ENCODE measurements at regions not wholly inside any gene's neighbourhood (a gene's known extent, or its start where the extent isn't known, plus 50 kb on each side); places are given as distances from the start of the nearest gene placed in this dataset.

- no peak overlapping the region for H3K4me2 ChIP-seq (ENCODE audit: insufficient read depth, insufficient read length, low read length)
Observed at GRCh38 chr16:64730261-64730660, 391.6 kb downstream of the CDH11 start.

More at GRCh38 chr16:64730261-64730660, 391.6 kb downstream of the CDH11 start:
- Mint-ChIP-seq H3K27ac (no peak overlapping the region), H3K27me3 (ENCODE audit: low read depth) (no peaks in the 10 kb centered on the region), H3K36me3 (ENCODE audit: insufficient read depth in 1 of 3, low read depth in 3 of 3) (no peaks in the 10 kb centered on the region; a peak in 1 of 7 replicates), H3K9me3 (no peaks in the 10 kb centered on the region), H3K4me1 (no peaks in the 10 kb centered on the region), H3K4me3 (no peak overlapping the region)
- no peak overlapping the region for H2AK5ac ChIP-seq (ENCODE audit: insufficient read length, low read length)
- no peaks in the 10 kb centered on the region for H3K79me1 ChIP-seq (ENCODE audit: insufficient read depth, low read depth, low read length, poor library complexity, severe bottlenecking)
- no peak for TF ChIP-seq CTCF (conservative IDR thresholded peaks at IDR 0.05)
- no peak overlapping the region for H3K14ac ChIP-seq (ENCODE audit: insufficient read depth, low read length)
- H4K20me1 ChIP-seq (ENCODE audit: control insufficient read depth, insufficient read depth, insufficient read length): no peaks in the 10 kb centered on the region
- no peaks in the 10 kb centered on the region for H3K4me1 ChIP-seq (ENCODE audit: insufficient read depth, low read length)
- H3K4ac ChIP-seq (ENCODE audit: low read depth, low read length): no peak overlapping the region
- H3K27me3 ChIP-seq (ENCODE audit: insufficient read depth, low read length): no peaks in the 10 kb centered on the region
- no peak overlapping the region for H2BK20ac ChIP-seq (ENCODE audit: low read depth, low read length, poor library complexity, severe bottlenecking)
- H2AFZ ChIP-seq (ENCODE audit: low read length): no peak overlapping the region
- H4K91ac ChIP-seq (ENCODE audit: insufficient read length, low read depth, low read length): no peak overlapping the region
- no peak overlapping the region for H2BK5ac ChIP-seq (ENCODE audit: insufficient read length, low read length)
- no peak overlapping the region for H4K5ac ChIP-seq (ENCODE audit: insufficient read length, low read depth, low read length)
- no peak for DNase-seq
- H3K9ac ChIP-seq (ENCODE audit: extremely low read depth, insufficient read length, low read length): no peak overlapping the region
- H3K9me3 ChIP-seq (ENCODE audit: control insufficient read depth, low read depth, low read length): no peaks in the 10 kb centered on the region
- no peak overlapping the region for H2BK12ac ChIP-seq (ENCODE audit: insufficient read length, low read depth, low read length)
- WGBS (ENCODE audit: extremely low coverage, insufficient read length, low lambda C conversion rate): no CpG with 5 or more reads among the region's 2 CpGs
- no peak overlapping the region for H3K27ac ChIP-seq (ENCODE audit: insufficient read length, low read depth, low read length)
- H3K23ac ChIP-seq (ENCODE audit: insufficient read length, low read depth, low read length): no peak overlapping the region
- no peaks in the 10 kb centered on the region for H3K79me2 ChIP-seq (ENCODE audit: insufficient read depth, low read length)
- no peaks in the 10 kb centered on the region for H3K23me2 ChIP-seq (ENCODE audit: insufficient read length, low read depth, low read length, poor library complexity, severe bottlenecking)
- no peak overlapping the region for H2BK15ac ChIP-seq (ENCODE audit: low read depth, low read length)
- no peak overlapping the region for H4K8ac ChIP-seq (replicated peaks; ENCODE audit: insufficient read length, low read depth, low read length)
- H3T11ph ChIP-seq (ENCODE audit: low read length): no peak overlapping the region
- H2BK120ac ChIP-seq (ENCODE audit: low read depth, low read length, poor library complexity, severe bottlenecking): no peak overlapping the region
- H3K56ac ChIP-seq (ENCODE audit: insufficient read length, low read depth, low read length): no peak overlapping the region
- no peak overlapping the region for H3K18ac ChIP-seq (ENCODE audit: insufficient read length, low read depth, low read length)

All from H9 (cell line).